ENCODE measurements at regions not wholly inside any gene's neighbourhood (a gene's known extent, or its start where the extent isn't known, plus 50 kb on each side); places are given as distances from the start of the nearest gene placed in this dataset.

GRCh38 chr2:15866563-15867193, 73.7 kb upstream of the MYCN start:
- Histone ChIP-seq H3K27me3 (ENCODE audit: low read depth, low read length) (peaks cover 10% of the 10 kb centered on the region; the same call in 1 of the 2 replicates), H3K36me3 (replicated peaks; ENCODE audit: low read depth, low read length) (no peaks in the 10 kb centered on the region)

GRCh38 chr2:15867194-15868171, 72.9 kb upstream of the MYCN start:
- Histone ChIP-seq H3K4me3 (ENCODE audit: low read length) (no peak overlapping the region), H3K4me1 (ENCODE audit: low read length) (no peaks in the 10 kb centered on the region), H3K4me2 (ENCODE audit: low read length) (no peak overlapping the region), H3K36me3 (replicated peaks; ENCODE audit: low read depth, low read length) (no peaks in the 10 kb centered on the region), H3K9ac (ENCODE audit: low read length) (no peak overlapping the region), H3K27ac (ENCODE audit: low read length) (no peak overlapping the region), H3K27me3 (ENCODE audit: low read depth, low read length) (peaks cover 10% of the 10 kb centered on the region; the same call in 1 of the 2 replicates), H4K20me1 (ENCODE audit: insufficient read depth, low read length) (no peaks in the 10 kb centered on the region), H3K79me2 (ENCODE audit: low read length) (no peaks in the 10 kb centered on the region), H3K9me3 (ENCODE audit: insufficient read depth, low read length) (no peaks in the 10 kb centered on the region), H2AFZ (ENCODE audit: low read depth, low read length) (no peak overlapping the region)
- TF ChIP-seq EZH2phosphoT487 (IDR thresholded peaks at IDR 0.05; ENCODE audit: low read depth) (no peak), CTCF (IDR thresholded peaks at IDR 0.05; ENCODE audit: low read depth, low read length) (no peak)

More at GRCh38 chr2:15866563-15867193, 73.7 kb upstream of the MYCN start:
- H3K4me2 ChIP-seq (ENCODE audit: low read length), result no peak overlapping the region
- no peak overlapping the region for H3K27ac ChIP-seq (ENCODE audit: low read length)
- no peaks in the 10 kb centered on the region for H4K20me1 ChIP-seq (ENCODE audit: insufficient read depth, low read length)
- no peaks in the 10 kb centered on the region for H3K79me2 ChIP-seq (ENCODE audit: low read length)
- TF ChIP-seq CTCF (IDR thresholded peaks at IDR 0.05; ENCODE audit: low read depth, low read length), result no peak
- no peak for TF ChIP-seq EZH2phosphoT487 (IDR thresholded peaks at IDR 0.05; ENCODE audit: low read depth)
- no peak overlapping the region for H3K9ac ChIP-seq (ENCODE audit: low read length)
- no peak overlapping the region for H3K4me3 ChIP-seq (ENCODE audit: low read length)
- no peaks in the 10 kb centered on the region for H3K4me1 ChIP-seq (ENCODE audit: low read length)
- H2AFZ ChIP-seq (ENCODE audit: low read depth, low read length), result no peak overlapping the region
- H3K9me3 ChIP-seq (ENCODE audit: insufficient read depth, low read length), result no peaks in the 10 kb centered on the region

GRCh38 chr2:15868186-15868585, 72.2 kb upstream of the MYCN start:
- H3K79me2 ChIP-seq (ENCODE audit: low read length), result no peaks in the 10 kb centered on the region
- H4K20me1 ChIP-seq (ENCODE audit: insufficient read depth, low read length), result no peaks in the 10 kb centered on the region
- H3K4me3 ChIP-seq (ENCODE audit: low read length), result no peak overlapping the region
- H3K36me3 ChIP-seq (replicated peaks; ENCODE audit: low read depth, low read length), result no peaks in the 10 kb centered on the region
- no peak overlapping the region for H2AFZ ChIP-seq (ENCODE audit: low read depth, low read length)
- H3K27ac ChIP-seq (ENCODE audit: low read length), result no peak overlapping the region
- TF ChIP-seq EZH2phosphoT487 (IDR thresholded peaks at IDR 0.05; ENCODE audit: low read depth) (no peak), CTCF (IDR thresholded peaks at IDR 0.05; ENCODE audit: low read depth, low read length) (no peak)
- no peak overlapping the region for H3K9ac ChIP-seq (ENCODE audit: low read length)
- H3K4me1 ChIP-seq (ENCODE audit: low read length), result no peaks in the 10 kb centered on the region
- H3K4me2 ChIP-seq (ENCODE audit: low read length), result no peak overlapping the region
- no peaks in the 10 kb centered on the region for H3K9me3 ChIP-seq (ENCODE audit: insufficient read depth, low read length)
- H3K27me3 ChIP-seq (ENCODE audit: low read depth, low read length), result 0 out of 2 replicates have a peak, but pooled peaks cover 3% of the 10 kb centered on the region

GRCh38 chr2:15868704-15869103, 71.6 kb upstream of the MYCN start:
- Histone ChIP-seq H3K4me2 (ENCODE audit: low read length) (no peak overlapping the region), H3K36me3 (replicated peaks; ENCODE audit: low read depth, low read length) (no peaks in the 10 kb centered on the region), H3K9ac (ENCODE audit: low read length) (no peak overlapping the region), H4K20me1 (ENCODE audit: insufficient read depth, low read length) (no peaks in the 10 kb centered on the region), H3K79me2 (ENCODE audit: low read length) (no peaks in the 10 kb centered on the region), H2AFZ (ENCODE audit: low read depth, low read length) (no peak overlapping the region), H3K4me3 (ENCODE audit: low read length) (no peak overlapping the region), H3K27me3 (ENCODE audit: low read depth, low read length) (0 out of 2 replicates have a peak, but pooled peaks cover 3% of the 10 kb centered on the region), H3K4me1 (ENCODE audit: low read length) (no peaks in the 10 kb centered on the region), H3K27ac (ENCODE audit: low read length) (no peak overlapping the region), H3K9me3 (ENCODE audit: insufficient read depth, low read length) (no peaks in the 10 kb centered on the region)
- TF ChIP-seq EZH2phosphoT487 (IDR thresholded peaks at IDR 0.05; ENCODE audit: low read depth) (no peak), CTCF (IDR thresholded peaks at IDR 0.05; ENCODE audit: low read depth, low read length) (no peak)

Data from OCI-LY3 (cell line).